H1 (cell line): ENCODE measurements at regions not wholly inside any gene's neighbourhood (a gene's known extent, or its start where the extent isn't known, plus 50 kb on each side); places are given as distances from the start of the nearest gene placed in this dataset.

ENCODE experiments used
- CTCF ChIA-PET: fragments of 300-600 bp; sonication (Branson Sonifier 250); formaldehyde crosslinking; loops from one replicate; lab custom pipeline; 2021; ENCODE audit not compliant: partially characterized antibody; lab: Charles Lee
- POLR2A ChIA-PET: fragments of 300-600 bp; sonication (Branson Sonifier 250); formaldehyde crosslinking; loops from one replicate; lab custom pipeline; 2021; ENCODE audit warnings: inconsistent platforms; ENCODE audit not compliant: partially characterized antibody; lab: Charles Lee
- DNase-seq, 2 experiments: peaks; one replicate each; pipeline versions ENCODE4 v3.0.0 to v3.0.0-alpha.2; 2010 to 2022; ENCODE audit warnings: low spot score in 2 of 2, low read depth in 1 of 2, mixed read lengths in 1 of 2
- FAIRE-seq: peaks from 2 replicates; lab custom pipeline; 2011; peaks lifted over from hg19 to GRCh38; lab: Jason Lieb, UNC
- H2AFZ ChIP-seq: 2 replicates; pipeline ENCODE4 v1.8.1; 2012; ENCODE audit warnings: low read length, inconsistent platforms
- H2AK5ac ChIP-seq: 2 replicates; pipeline ENCODE4 v1.6.1; 2013; ENCODE audit warnings: low read depth, low read length
- H2BK120ac ChIP-seq: replicated peaks from 2 replicates; pipeline ENCODE3; 2013; ENCODE audit warnings: low read depth, low read length, inconsistent platforms
- H2BK12ac ChIP-seq: 2 replicates; pipeline ENCODE4 v1.6.1; 2013; ENCODE audit warnings: low read depth, low read length
- H2BK15ac ChIP-seq: 2 replicates; pipeline ENCODE4 v1.6.1; 2013; ENCODE audit warnings: low read length
- H2BK20ac ChIP-seq: 2 replicates; pipeline ENCODE4 v1.6.1; 2013; ENCODE audit warnings: low read length
- H2BK5ac ChIP-seq: 2 replicates; pipeline ENCODE4 v1.6.1; 2013; ENCODE audit warnings: low read depth, low read length
- H3K14ac ChIP-seq: 2 replicates; pipeline ENCODE4 v1.6.1; 2013; ENCODE audit warnings: inconsistent platforms; ENCODE audit not compliant: insufficient read length
- H3K18ac ChIP-seq: 2 replicates; pipeline ENCODE4 v1.6.1; 2013; ENCODE audit warnings: low read length; ENCODE audit errors: extremely low read depth
- H3K23ac ChIP-seq: 2 replicates; pipeline ENCODE4 v1.6.1; 2013; ENCODE audit warnings: inconsistent platforms; ENCODE audit not compliant: insufficient read length
- H3K23me2 ChIP-seq: 2 replicates; pipeline ENCODE4 v1.6.1; 2013; ENCODE audit warnings: low read depth, low read length
- H3K27ac ChIP-seq: 2 replicates; pipeline ENCODE4 v1.6.1; 2011; ENCODE audit warnings: low read depth, low read length, inconsistent platforms
- H3K27me3 ChIP-seq, 4 experiments: replicated peaks in 1 of 4; 1 replicate in 1 of 4; 2 replicates in 3 of 4; pipeline versions ENCODE4 v1.6.1 to v1.8.1; 2011 to 2013; ENCODE audit warnings: low read length in 3 of 4, mild to moderate bottlenecking in 3 of 4, inconsistent platforms in 2 of 4, mixed read lengths in 2 of 4, moderate library complexity in 1 of 4; ENCODE audit not compliant: control insufficient read depth in 3 of 4, insufficient read depth in 3 of 4; ENCODE audit errors: extremely low read depth in 1 of 4
- H3K36me3 ChIP-seq, 4 experiments: 2 replicates each; pipeline versions ENCODE4 v1.6.1 to v1.8.1; 2011 to 2013; ENCODE audit warnings: mild to moderate bottlenecking in 4 of 4, low read length in 3 of 4, moderate library complexity in 2 of 4, control low read depth in 1 of 4, inconsistent platforms in 1 of 4; ENCODE audit not compliant: insufficient read depth in 4 of 4, control insufficient read depth in 2 of 4
- H3K4ac ChIP-seq: replicated peaks from 2 replicates; pipeline ENCODE3; 2013; ENCODE audit warnings: low read length, low read depth, mixed read lengths, inconsistent platforms; ENCODE audit not compliant: insufficient read length
- H3K4me1 ChIP-seq, 4 experiments: replicated peaks in 1 of 4; 1 replicate in 1 of 4; 2 replicates in 3 of 4; pipeline versions ENCODE4 v1.6.1 to v1.8.1; 2011 to 2013; ENCODE audit warnings: low read length in 3 of 4, inconsistent platforms in 2 of 4, mixed read lengths in 1 of 4; ENCODE audit not compliant: insufficient read depth in 4 of 4, control insufficient read depth in 3 of 4
- H3K4me2 ChIP-seq, 2 experiments: 2 replicates each; pipeline versions ENCODE4 v1.6.1 to v1.8.1; 2011 to 2013; ENCODE audit warnings: low read depth in 2 of 2, low read length in 2 of 2, control low read depth in 1 of 2, inconsistent platforms in 1 of 2, mild to moderate bottlenecking in 1 of 2; ENCODE audit not compliant: insufficient read depth in 1 of 2
- H3K4me3 ChIP-seq, 4 experiments: fragments of 200-600, 300-600 bp in 1 of 4; sonication (generic), shearing (Covaris generic), sonication (Bioruptor Twin) in 1 of 4; 2 replicates each; pipeline versions ENCODE4 v1.5.1 to v1.8.1; 2011 to 2016; ENCODE audit warnings: low read length in 4 of 4, low read depth in 3 of 4, control low read depth in 2 of 4, inconsistent platforms in 2 of 4, mild to moderate bottlenecking in 2 of 4, mixed read lengths in 1 of 4, moderate library complexity in 1 of 4; ENCODE audit not compliant: insufficient read depth in 2 of 4; ENCODE audit errors: extremely low read depth in 1 of 4
- H3K56ac ChIP-seq: replicated peaks from 2 replicates; pipeline ENCODE3; 2013; ENCODE audit warnings: low read depth, mild to moderate bottlenecking, mixed read lengths, low read length, inconsistent platforms; ENCODE audit not compliant: insufficient read length
- H3K79me1 ChIP-seq: 2 replicates; pipeline ENCODE4 v1.6.1; 2013; ENCODE audit warnings: low read depth, low read length, control low read depth
- H3K79me2 ChIP-seq, 2 experiments: 2 replicates each; pipeline versions ENCODE4 v1.6.1 to v1.8.1; 2012 to 2013; ENCODE audit warnings: low read length in 2 of 2, mild to moderate bottlenecking in 2 of 2, inconsistent platforms in 1 of 2; ENCODE audit not compliant: insufficient read depth in 2 of 2, control insufficient read depth in 1 of 2
- H3K9ac ChIP-seq, 4 experiments: replicated peaks in 1 of 4; 1 replicate in 1 of 4; 2 replicates in 3 of 4; pipeline versions ENCODE4 v1.6.1 to v1.8.1; 2011 to 2013; ENCODE audit warnings: low read depth in 3 of 4, low read length in 3 of 4, control low read depth in 2 of 4, mild to moderate bottlenecking in 2 of 4, moderate library complexity in 2 of 4, inconsistent platforms in 1 of 4; ENCODE audit errors: extremely low read depth in 1 of 4
- H3K9me3 ChIP-seq, 2 experiments: 2 replicates each; pipeline versions ENCODE4 v1.6.1 to v1.8.1; 2012 to 2013; ENCODE audit warnings: mild to moderate bottlenecking in 2 of 2, moderate library complexity in 2 of 2, control low read depth in 1 of 2, inconsistent platforms in 1 of 2, low read depth in 1 of 2, low read length in 1 of 2, mixed read lengths in 1 of 2; ENCODE audit not compliant: insufficient read depth in 2 of 2
- H4K20me1 ChIP-seq, 2 experiments: replicated peaks in 1 of 2; 2 replicates each; pipeline versions ENCODE3 to v1.8.1; 2011 to 2013; ENCODE audit warnings: inconsistent platforms in 2 of 2, low read length in 2 of 2, mild to moderate bottlenecking in 1 of 2; ENCODE audit not compliant: insufficient read depth in 2 of 2, control insufficient read depth in 1 of 2
- H4K5ac ChIP-seq: 2 replicates; pipeline ENCODE4 v1.6.1; 2013; ENCODE audit warnings: low read length, low read depth, mixed read lengths, inconsistent platforms; ENCODE audit not compliant: insufficient read length
- H4K8ac ChIP-seq: 2 replicates; pipeline ENCODE4 v1.8.0; 2013; ENCODE audit warnings: mild to moderate bottlenecking, moderate library complexity, low read length, inconsistent platforms; ENCODE audit not compliant: insufficient read depth; ENCODE audit errors: extremely low read depth
- H4K91ac ChIP-seq: replicated peaks from 2 replicates; pipeline ENCODE3; 2013; ENCODE audit warnings: low read length, mixed read lengths, inconsistent platforms; ENCODE audit not compliant: insufficient read length
- BACH1 ChIP-seq: IDR thresholded peaks from 2 replicates; pipeline ENCODE4 v1.6.1; 2012; ENCODE audit warnings: low read length, improper control_type of control experiment
- CBX5 ChIP-seq: fragments of 300-800, 300-1000 bp; sonication (generic); IDR thresholded peaks from 2 replicates; pipeline ENCODE4 v1.7.1; 2016; ENCODE audit warnings: antibody characterized with exemption, low read length, low read depth
- CBX8 ChIP-seq: fragments of 300-800, 300-1000 bp; sonication (generic); IDR thresholded peaks from 2 replicates; pipeline ENCODE4 v1.7.1; 2016; ENCODE audit warnings: low read depth, low read length, borderline replicate concordance
- GTF2F1 ChIP-seq: IDR thresholded peaks from 2 replicates; pipeline ENCODE4 v1.6.1; 2012; ENCODE audit warnings: low read depth, low read length, improper control_type of control experiment, borderline replicate concordance
- JUND ChIP-seq: IDR thresholded peaks from 2 replicates; pipeline ENCODE4 v1.6.1; 2011; ENCODE audit warnings: mild to moderate bottlenecking, improper control_type of control experiment, low read length
- RBBP5 ChIP-seq: IDR thresholded peaks from 2 replicates; pipeline ENCODE4 v1.7.1; 2012; ENCODE audit warnings: low read depth, mild to moderate bottlenecking, inconsistent platforms, low read length, moderate library complexity, borderline replicate concordance
- RFX5 ChIP-seq: IDR thresholded peaks from 2 replicates; pipeline ENCODE4 v1.6.1; 2011; ENCODE audit warnings: low read depth, low read length, improper control_type of control experiment, borderline replicate concordance
- RXRA ChIP-seq: IDR thresholded peaks from 2 replicates; pipeline ENCODE4 v1.6.1; 2011; ENCODE audit warnings: low read depth, mild to moderate bottlenecking, low read length, moderate library complexity; ENCODE audit not compliant: insufficient read depth
- SP4 ChIP-seq: IDR thresholded peaks from 2 replicates; pipeline ENCODE4 v1.6.1; 2012; ENCODE audit warnings: low read length, inconsistent platforms
- SUZ12 ChIP-seq: fragments of 200-600 bp; sonication (generic); IDR thresholded peaks from 2 replicates; pipeline ENCODE4 v1.6.1; 2012; ENCODE audit warnings: mild to moderate bottlenecking, inconsistent platforms, low read length, moderate library complexity, mixed read lengths
- TAF7 ChIP-seq: optimal IDR thresholded peaks from 2 replicates; pipeline ENCODE3; 2011; ENCODE audit warnings: low read depth, mild to moderate bottlenecking, inconsistent platforms, low read length, moderate library complexity, borderline replicate concordance
- WGBS, 2 experiments: shearing (Covaris generic) in 1 of 2; methylation state at CpG; one replicate each; pipeline versions ENCODE4 v1.1.6 to v1.1.7; 2013 to 2015; ENCODE audit warnings: low lambda C conversion rate in 2 of 2, mixed read lengths in 2 of 2, inconsistent platforms in 1 of 2, low coverage in 1 of 2, missing lambda C conversion rate in 1 of 2; ENCODE audit not compliant: insufficient replicate concordance in 2 of 2, insufficient coverage in 1 of 2, insufficient read length in 1 of 2; ENCODE audit errors: extremely low coverage in 1 of 2, missing lambda C conversion rate in 1 of 2; 5-methylcytosine and 5-hydroxymethylcytosine counted together
- TF ChIP-seq, protein P1 (sequence below): IDR thresholded peaks from 2 replicates; pipeline ENCODE4 v1.6.1; 2012; ENCODE audit warnings: low read length, inconsistent platforms
- TF ChIP-seq, protein P2 (sequence below): IDR thresholded peaks from 2 replicates; pipeline ENCODE4 v1.6.1; 2012; ENCODE audit warnings: inconsistent platforms

DNA sequence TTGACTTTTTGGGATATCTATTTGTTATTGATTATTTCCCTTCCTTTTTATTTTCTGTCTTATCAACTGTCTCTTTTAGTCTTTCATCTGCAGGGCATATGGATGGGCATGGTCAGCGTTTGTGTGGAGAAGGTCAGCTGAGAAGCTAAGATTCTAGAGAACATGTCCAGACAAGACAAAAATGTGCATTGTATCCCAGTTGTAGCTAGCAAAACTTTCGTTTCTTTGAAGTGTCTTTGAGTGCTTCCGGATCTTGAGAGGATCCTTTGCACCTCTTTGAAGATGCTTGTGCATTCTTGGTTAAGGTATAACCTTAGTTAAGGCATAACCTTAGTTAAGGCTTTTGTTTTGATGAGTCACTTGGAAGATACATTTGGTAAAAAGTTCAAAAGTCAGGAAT is 329.9 kb upstream of the LRRC4C start:
- POLR2A ChIA-PET = no interaction called here
- Histone ChIP-seq H3K9me3 (peaks cover 13 to 18% of the 10 kb centered on the region in 2 experiments; a peak in 3 of 4 replicates), H2BK12ac (no peak overlapping the region), H3K23ac (no peak overlapping the region), H3K79me2 (no peaks in the 10 kb centered on the region), H2BK5ac (no peak overlapping the region), H4K91ac (no peak overlapping the region), H2AFZ (no peak overlapping the region), H2BK15ac (no peak overlapping the region), H3K4me3 (no peak overlapping the region), H3K27me3 (no peaks in the 10 kb centered on the region), H3K4me1 (no peaks in the 10 kb centered on the region), H2BK120ac (no peak overlapping the region), H4K5ac (no peak overlapping the region), H2BK20ac (no peak overlapping the region), H3K4me2 (no peak overlapping the region), H2AK5ac (no peak overlapping the region), H3K4ac (no peak overlapping the region), H3K27ac (no peak overlapping the region), H3K56ac (no peak overlapping the region), H3K14ac (no peak overlapping the region), H3K18ac (no peak overlapping the region), H3K23me2 (no peaks in the 10 kb centered on the region), H3K79me1 (no peaks in the 10 kb centered on the region), H4K8ac (no peak overlapping the region), H3K36me3 (peaks cover 0 to 4% (median 0%) of the 10 kb centered on the region in 4 experiments; a peak in 2 of 8 replicates), H3K9ac (no peak overlapping the region), H4K20me1 (no peaks in the 10 kb centered on the region)
- 85% methylated on average over 3 of the region's 3 CpGs; no CpG with 5 or more reads in 1 of the 2 experiments for WGBS, 2 experiments
- FAIRE-seq (no peak), DNase-seq (no peak)
- CTCF ChIA-PET = interaction anchor here (0.5 kb wide), 1 partner anchor 86 kb away, joined by 4 read pairs; no protein-coding TSS in a partner anchor
- TF ChIP-seq SUZ12 (no peak), RXRA (no peak), SP4 (no peak), CBX5 (no peak), RBBP5 (no peak), BACH1 (no peak), RFX5 (no peak), CBX8 (no peak), TAF7 (no peak), GTF2F1 (no peak), JUND (no peak)
- TF ChIP-seq, protein P1, sequence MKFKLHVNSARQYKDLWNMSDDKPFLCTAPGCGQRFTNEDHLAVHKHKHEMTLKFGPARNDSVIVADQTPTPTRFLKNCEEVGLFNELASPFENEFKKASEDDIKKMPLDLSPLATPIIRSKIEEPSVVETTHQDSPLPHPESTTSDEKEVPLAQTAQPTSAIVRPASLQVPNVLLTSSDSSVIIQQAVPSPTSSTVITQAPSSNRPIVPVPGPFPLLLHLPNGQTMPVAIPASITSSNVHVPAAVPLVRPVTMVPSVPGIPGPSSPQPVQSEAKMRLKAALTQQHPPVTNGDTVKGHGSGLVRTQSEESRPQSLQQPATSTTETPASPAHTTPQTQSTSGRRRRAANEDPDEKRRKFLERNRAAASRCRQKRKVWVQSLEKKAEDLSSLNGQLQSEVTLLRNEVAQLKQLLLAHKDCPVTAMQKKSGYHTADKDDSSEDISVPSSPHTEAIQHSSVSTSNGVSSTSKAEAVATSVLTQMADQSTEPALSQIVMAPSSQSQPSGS = no peak
- TF ChIP-seq, protein P2, sequence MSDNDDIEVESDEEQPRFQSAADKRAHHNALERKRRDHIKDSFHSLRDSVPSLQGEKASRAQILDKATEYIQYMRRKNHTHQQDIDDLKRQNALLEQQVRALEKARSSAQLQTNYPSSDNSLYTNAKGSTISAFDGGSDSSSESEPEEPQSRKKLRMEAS = no peak
